PC-3 (cell line): ENCODE measurements at regions not wholly inside any gene's neighbourhood (a gene's known extent, or its start where the extent isn't known, plus 50 kb on each side); places are given as distances from the start of the nearest gene placed in this dataset.

Experiments used
- CTCF ChIP-seq: fragments of 300-600 bp; sonication (generic); conservative IDR thresholded peaks from 2 replicates; pipeline ENCODE4 v1.5.1; 2017; ENCODE audit warnings: antibody characterized with exemption, low read depth, mild to moderate bottlenecking, low read length
- EZH2 ChIP-seq: fragments of 300-600 bp; sonication (generic); IDR thresholded peaks from one replicate; pipeline ENCODE4 v1.6.1; 2017; ENCODE audit warnings: antibody characterized with exemption, mild to moderate bottlenecking, low read length; ENCODE audit not compliant: unreplicated experiment

GRCh38 chr12:17333287-17333686 lies 727.3 kb upstream of the LMO3 start:
- no peak for TF ChIP-seq CTCF
- no peak for TF ChIP-seq EZH2
